Panc1 (cell line): ENCODE measurements at regions not wholly inside any gene's neighbourhood (a gene's known extent, or its start where the extent isn't known, plus 50 kb on each side); places are given as distances from the start of the nearest gene placed in this dataset.

Experiments
- ATAC-seq: fragments of 200-7000 bp; cut with Tn5 transposase; 2 replicates; pipeline ENCODE4 v1.9.1; 2020; ENCODE audit warnings: mild to moderate bottlenecking, moderate library complexity
- BruUV-seq: library from RNA; stranded (reverse); fragments of 400-500 nt; replicated peaks from 2 replicates; lab custom pipeline; 2021; lab: Mats Ljungman, UMichigan
- CTCF ChIA-PET: fragments of 300-600 bp; sonication (Branson Sonifier 250); formaldehyde crosslinking; loops from one replicate; lab custom pipeline; 2022; ENCODE audit warnings: antibody characterized with exemption; lab: Charles Lee
- POLR2A ChIA-PET: fragments of 300-600 bp; sonication (Branson Sonifier 250); formaldehyde crosslinking; loops from one replicate; lab custom pipeline; 2022; ENCODE audit warnings: antibody characterized with exemption; lab: Charles Lee
- DNase-seq: peaks from one replicate; pipeline ENCODE4 v3.0.0-alpha.2; 2010; ENCODE audit warnings: low read depth, low spot score
- H3K27ac ChIP-seq: 2 replicates; pipeline ENCODE4 v1.5.1; 2011; ENCODE audit warnings: mild to moderate bottlenecking, low read length, inconsistent platforms
- H3K27me3 ChIP-seq: fragments of 200-500 bp; sonication (Bioruptor generic); 2 replicates; pipeline ENCODE4 v1.6.0; 2014; ENCODE audit warnings: low read length, inconsistent platforms; ENCODE audit not compliant: control insufficient read depth, insufficient read depth
- H3K36me3 ChIP-seq: fragments of 200-500 bp; sonication (Bioruptor generic); 2 replicates; pipeline ENCODE4 v1.5.1; 2014; ENCODE audit warnings: inconsistent platforms, mild to moderate bottlenecking, low read length, moderate library complexity; ENCODE audit not compliant: control insufficient read depth, insufficient read depth
- H3K4me1 ChIP-seq: 2 replicates; pipeline ENCODE4 v1.5.1; 2011; ENCODE audit warnings: inconsistent platforms, mild to moderate bottlenecking, low read length, moderate library complexity; ENCODE audit not compliant: control insufficient read depth, insufficient read depth
- H3K4me3 ChIP-seq, 2 experiments: 2 replicates each; pipeline ENCODE4 v1.5.1; 2011 to 2012; ENCODE audit warnings: low read depth in 2 of 2, low read length in 2 of 2, mild to moderate bottlenecking in 2 of 2, inconsistent platforms in 1 of 2, moderate library complexity in 1 of 2
- H3K9me3 ChIP-seq: fragments of 200-500 bp; sonication (Bioruptor generic); 2 replicates; pipeline ENCODE4 v1.5.1; 2014; ENCODE audit warnings: low read depth, mild to moderate bottlenecking, inconsistent platforms, low read length, moderate library complexity; ENCODE audit not compliant: control insufficient read depth, insufficient read depth
- CTCF ChIP-seq: fragments of 450-650 bp; IDR thresholded peaks from 2 replicates; pipeline ENCODE4 v1.5.1; 2017; ENCODE audit warnings: mild to moderate bottlenecking
- POLR2AphosphoS5 ChIP-seq: IDR thresholded peaks from 2 replicates; pipeline ENCODE4 v1.6.1; 2012; ENCODE audit warnings: mild to moderate bottlenecking, low read depth, low read length, moderate library complexity
- REST ChIP-seq, 2 experiments: IDR thresholded peaks; 2 replicates each; pipeline ENCODE4 v1.6.1; 2011 to 2012; ENCODE audit warnings: low read depth in 2 of 2, control low read depth in 1 of 2, low read length in 1 of 2, mild to moderate bottlenecking in 1 of 2, moderate library complexity in 1 of 2; ENCODE audit not compliant: insufficient read depth in 1 of 2
- SIN3A ChIP-seq: IDR thresholded peaks from 2 replicates; pipeline ENCODE4 v1.6.1; 2012; ENCODE audit warnings: low read depth, mild to moderate bottlenecking, low read length, moderate library complexity, borderline replicate concordance; ENCODE audit not compliant: insufficient read depth
- TCF7L2 ChIP-seq: IDR thresholded peaks from 2 replicates; pipeline ENCODE4 v1.6.1; 2011; ENCODE audit warnings: mild to moderate bottlenecking, low read depth, low read length, inconsistent platforms
- in situ Hi-C: cut with HindIII; loops from 2 replicates; pipeline ENCODE4 v1.10.0; 2016; ENCODE audit warnings: low sequenced_read_pairs, low pct_unique_long_range_greater_than_20kb
- intact Hi-C: fragments of 100-400 bp; cut with micrococcal nuclease; formaldehyde crosslinking; loops from one replicate; pipeline ENCODE4 v1.10.0; 2022; ENCODE audit not compliant: unreplicated experiment

GRCh38 chr2:78202986-78203670 lies 681.0 kb upstream of the LRRTM4 start:
- intact Hi-C loops, result no loop called here
- CTCF ChIA-PET, result no interaction called here
- Histone ChIP-seq H3K4me3 (no peak overlapping the region), H3K36me3 (no peaks in the 10 kb centered on the region), H3K27ac (no peak overlapping the region), H3K9me3 (no peaks in the 10 kb centered on the region), H3K4me1 (no peaks in the 10 kb centered on the region), H3K27me3 (no peaks in the 10 kb centered on the region)
- TF ChIP-seq POLR2AphosphoS5 (no peak), SIN3A (no peak), REST (IDR thresholded peaks at IDR 0.05; ENCODE audit: insufficient read depth in 1 of 2, low read depth in 2 of 2, low read length in 1 of 2) (no peak), TCF7L2 (no peak)
- ATAC-seq, result no peak
- BruUV-seq, result no TSS peak
- POLR2A ChIA-PET, result no interaction called here
- DNase-seq, result no peak
- in situ Hi-C loops, result no loop called here

GRCh38 chr2:78218066-78218465 lies 695.9 kb upstream of the LRRTM4 start:
- in situ Hi-C loops (no loop called here), intact Hi-C loops (no loop called here)
- Histone ChIP-seq H3K4me3 (no peak overlapping the region), H3K27ac (no peak overlapping the region), H3K36me3 (no peaks in the 10 kb centered on the region), H3K27me3 (no peaks in the 10 kb centered on the region), H3K4me1 (no peaks in the 10 kb centered on the region), H3K9me3 (no peaks in the 10 kb centered on the region)
- TF ChIP-seq TCF7L2 (no peak), REST (IDR thresholded peaks at IDR 0.05; ENCODE audit: insufficient read depth in 1 of 2, low read depth in 2 of 2, low read length in 1 of 2) (no peak), SIN3A (no peak), POLR2AphosphoS5 (no peak), CTCF (no peak)
- BruUV-seq, result no TSS peak
- no peak for DNase-seq
- CTCF ChIA-PET, result no interaction called here
- POLR2A ChIA-PET, result no interaction called here
- no peak for ATAC-seq
